ENCODE measurements at regions not wholly inside any gene's neighbourhood (a gene's known extent, or its start where the extent isn't known, plus 50 kb on each side); places are given as distances from the start of the nearest gene placed in this dataset.

GRCh38 chr1:78318011-78318410 is 172.8 kb upstream of the PTGFR start:
- Histone ChIP-seq H3K4me3 (no peak overlapping the region), H3K4me1 (no peaks in the 10 kb centered on the region), H3K27me3 (no peaks in the 10 kb centered on the region), H3K9me3 (no peaks in the 10 kb centered on the region), H3K36me3 (ENCODE audit: low read depth, missing control alignments) (no peaks in the 10 kb centered on the region), H3K27ac (no peak overlapping the region)
- intact Hi-C loops (cut with DNase I; ENCODE audit: low total_unique reads) = no loop called here
- 37 to 43% methylated on average over 2 of the region's 2 CpGs for WGBS, 2 donors
- no peak for TF ChIP-seq POLR2A (IDR thresholded peaks at IDR 0.05)
- no peak for DNase-seq

DNA sequence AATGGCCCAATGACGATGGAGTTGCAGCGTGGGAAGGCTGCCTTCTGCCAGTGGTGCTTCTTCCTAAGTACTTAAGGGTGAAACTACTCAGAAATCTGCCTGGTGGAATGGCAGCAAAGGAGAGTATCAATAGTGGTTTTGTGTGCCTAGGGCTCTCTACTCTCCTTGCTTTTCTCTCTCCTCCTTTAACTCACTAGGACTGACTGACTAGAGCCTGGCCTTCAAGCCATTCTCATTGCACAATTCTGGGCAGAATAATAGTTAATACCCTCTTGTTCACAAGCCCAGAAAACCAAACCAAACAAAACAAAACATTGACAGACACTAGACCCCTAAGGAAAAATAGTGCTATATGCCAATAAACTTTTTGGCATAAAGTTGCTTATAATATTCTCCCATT is 171.2 kb upstream of the PTGFR start:
- DNase-seq = no peak
- WGBS, 2 donors = 62 to 69% methylated on average over 2 of the region's 2 CpGs
- no peaks in the 10 kb centered on the region for H3K27me3 ChIP-seq
- TF ChIP-seq POLR2A (IDR thresholded peaks at IDR 0.05) = no peak
- no peak for TF ChIP-seq CTCF (IDR thresholded peaks at IDR 0.05)
- no peaks in the 10 kb centered on the region for H3K36me3 ChIP-seq (ENCODE audit: low read depth, missing control alignments)
- intact Hi-C loops (cut with DNase I; ENCODE audit: low total_unique reads) = no loop called here
- no peaks in the 10 kb centered on the region for H3K9me3 ChIP-seq
- no peaks in the 10 kb centered on the region for H3K4me1 ChIP-seq
- H3K4me3 ChIP-seq = no peak overlapping the region
- no peak overlapping the region for H3K27ac ChIP-seq

- TF ChIP-seq CTCF (IDR thresholded peaks at IDR 0.05) (no peak), POLR2A (IDR thresholded peaks at IDR 0.05) (no peak)
- intact Hi-C loops (cut with DNase I; ENCODE audit: low total_unique reads) = no loop called here
- no peaks in the 10 kb centered on the region for H3K9me3 ChIP-seq
- no peak overlapping the region for H3K4me3 ChIP-seq
- no peak for DNase-seq
- no peaks in the 10 kb centered on the region for H3K4me1 ChIP-seq
- no peak overlapping the region for H3K27ac ChIP-seq
- no peaks in the 10 kb centered on the region for H3K36me3 ChIP-seq (ENCODE audit: low read depth, missing control alignments)
- no peaks in the 10 kb centered on the region for H3K27me3 ChIP-seq
- 31 to 45% methylated on average over 2 of the region's 2 CpGs for WGBS, 2 donors
Observed at GRCh38 chr1:78322928-78323680, 167.7 kb upstream of the PTGFR start.

DNA sequence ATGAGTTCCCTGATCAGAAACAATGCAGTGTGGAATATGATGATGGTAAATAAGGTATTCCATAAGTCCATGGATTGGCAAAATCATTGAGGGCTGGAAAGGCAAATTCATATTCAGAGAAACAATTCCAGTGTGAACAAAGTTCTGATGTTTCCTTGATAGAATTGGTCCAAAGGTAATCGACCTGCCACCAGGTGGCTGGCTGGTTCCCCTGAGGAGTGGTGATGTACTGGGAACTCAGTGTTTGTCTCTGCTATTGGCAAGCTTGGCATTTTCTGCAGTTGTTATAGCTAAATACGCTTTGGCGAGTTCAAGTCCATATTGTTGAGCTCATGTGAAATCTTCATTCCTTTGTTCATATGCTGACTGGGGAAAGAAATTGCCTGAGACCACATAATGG is 165.5 kb upstream of the PTGFR start:
- 79 to 80% methylated on average over 3 of the region's 3 CpGs for WGBS, 2 donors
- TF ChIP-seq CTCF (IDR thresholded peaks at IDR 0.05) (no peak), POLR2A (IDR thresholded peaks at IDR 0.05) (no peak)
- no peaks in the 10 kb centered on the region for H3K4me1 ChIP-seq
- no peaks in the 10 kb centered on the region for H3K27me3 ChIP-seq
- no peak overlapping the region for H3K27ac ChIP-seq
- no peaks in the 10 kb centered on the region for H3K36me3 ChIP-seq (ENCODE audit: low read depth, missing control alignments)
- H3K9me3 ChIP-seq = no peaks in the 10 kb centered on the region
- DNase-seq = no peak
- H3K4me3 ChIP-seq = no peak overlapping the region
- intact Hi-C loops (cut with DNase I; ENCODE audit: low total_unique reads) = no loop called here

DNA sequence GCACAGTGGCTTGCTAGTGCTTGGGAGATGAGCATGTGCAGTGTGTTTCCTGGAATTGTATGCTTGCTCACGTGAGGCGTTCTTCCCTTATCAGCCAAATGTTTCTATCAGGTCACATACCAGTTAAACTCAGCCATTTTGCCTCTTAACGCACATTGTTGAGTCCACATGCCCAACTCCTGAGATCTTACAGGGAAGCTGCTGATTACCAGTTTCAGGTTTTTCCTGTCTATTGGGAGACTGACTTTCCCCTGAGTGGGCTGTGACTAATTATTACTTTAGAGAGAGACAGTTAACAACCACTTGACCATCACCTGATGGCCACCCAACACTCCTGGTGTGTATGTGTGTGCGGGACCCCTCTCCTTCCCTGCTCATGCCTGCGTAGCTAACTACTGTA is 161.3 kb upstream of the PTGFR start:
- DNase-seq = no peak
- intact Hi-C loops (cut with DNase I; ENCODE audit: low total_unique reads) = no loop called here
- TF ChIP-seq CTCF (IDR thresholded peaks at IDR 0.05) (no peak), POLR2A (IDR thresholded peaks at IDR 0.05) (no peak)
- Histone ChIP-seq H3K4me3 (no peak overlapping the region), H3K27ac (no peak overlapping the region), H3K4me1 (no peaks in the 10 kb centered on the region), H3K36me3 (ENCODE audit: low read depth, missing control alignments) (no peaks in the 10 kb centered on the region), H3K9me3 (no peaks in the 10 kb centered on the region), H3K27me3 (no peaks in the 10 kb centered on the region)
- 78 to 85% methylated on average over 5 of the region's 5 CpGs for WGBS, 2 donors

Data from testis (tissue), 2 donors.